A673 (cell line): ENCODE measurements at regions not wholly inside any gene's neighbourhood (a gene's known extent, or its start where the extent isn't known, plus 50 kb on each side); places are given as distances from the start of the nearest gene placed in this dataset.

Source experiments
- CTCF ChIP-seq: fragments of 300-800, 200-600 bp; sonication (generic); conservative IDR thresholded peaks from 2 replicates; pipeline ENCODE4 v1.5.1; 2017; ENCODE audit warnings: low read depth, mild to moderate bottlenecking, antibody characterized with exemption, low read length, moderate library complexity, mixed read lengths
- EZH2 ChIP-seq: fragments of 200-600 bp; sonication (generic); IDR thresholded peaks from 2 replicates; pipeline ENCODE4 v1.6.1; 2017; ENCODE audit warnings: borderline replicate concordance, low read depth, mild to moderate bottlenecking, mixed read lengths, antibody characterized with exemption, low read length; ENCODE audit not compliant: poor library complexity, severe bottlenecking

DNA sequence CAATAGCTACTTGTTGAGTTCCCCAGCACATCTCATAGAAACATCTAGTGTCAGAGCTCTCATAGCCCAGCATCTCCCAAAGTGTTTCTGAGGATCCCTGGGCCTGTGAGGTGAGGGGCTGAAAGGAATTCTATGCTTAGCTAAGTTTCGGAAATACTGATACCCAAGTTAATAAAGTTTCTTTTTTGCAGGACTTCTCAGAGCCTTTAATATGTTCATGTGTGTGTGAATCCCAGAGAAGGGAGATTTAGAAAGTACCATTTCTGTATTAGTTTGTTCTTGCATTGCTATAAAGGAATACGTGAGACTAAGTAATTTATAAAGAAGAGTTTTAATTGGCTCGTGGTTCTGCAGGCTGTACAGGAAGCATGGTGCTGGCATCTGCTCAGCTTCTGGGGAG lies 211.2 kb downstream of the TSN start:
- TF ChIP-seq CTCF (no peak), EZH2 (no peak)
